HuH-7 (cell line): ENCODE measurements at regions not wholly inside any gene's neighbourhood (a gene's known extent, or its start where the extent isn't known, plus 50 kb on each side); places are given as distances from the start of the nearest gene placed in this dataset.

Source experiments
- DNase-seq: peaks from one replicate; pipeline ENCODE4 v3.0.0; 2011; ENCODE audit warnings: low spot score

DNA sequence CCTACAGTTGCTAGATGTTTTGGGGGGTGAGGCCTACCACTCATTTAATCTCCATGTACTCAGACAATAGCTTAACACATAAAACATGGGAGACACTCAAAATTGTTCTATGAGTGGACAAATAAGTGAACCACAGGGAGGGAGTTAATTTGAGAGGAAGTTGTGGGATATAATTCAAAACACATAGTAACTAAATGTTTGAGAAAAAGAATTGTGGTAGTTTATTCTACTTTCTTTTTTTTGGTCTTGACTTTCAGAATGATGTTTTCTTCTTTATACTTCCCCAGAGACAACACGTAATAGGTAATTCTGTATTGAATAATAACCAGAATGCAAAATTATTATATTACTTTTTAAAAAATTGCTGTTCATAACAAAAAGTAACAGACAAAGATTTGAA is 453.8 kb downstream of the RFPL4B start:
- no peak for DNase-seq

- DNase-seq: no peak
Measured at GRCh38 chr6:112801468-112802080, 454.4 kb downstream of the RFPL4B start.

DNA sequence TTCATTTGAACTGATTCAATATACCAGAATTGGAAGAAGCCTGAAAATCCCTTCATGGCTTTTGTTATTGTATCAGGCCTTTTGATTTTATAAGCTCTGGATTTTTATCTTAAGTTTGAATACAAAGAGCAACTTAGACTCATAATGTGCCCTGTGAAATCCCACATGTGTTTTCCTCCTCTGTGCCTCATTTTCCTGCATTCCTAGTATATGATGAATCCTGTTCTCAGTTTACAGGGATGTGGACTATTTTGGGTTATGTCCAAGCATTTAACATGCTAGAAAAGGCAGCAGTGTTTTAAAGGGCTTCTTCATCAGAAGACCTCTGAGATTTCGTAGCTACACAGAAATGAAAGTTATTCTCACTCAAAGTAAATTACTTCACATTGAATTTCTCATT is 455.0 kb downstream of the RFPL4B start:
- no peak for DNase-seq

- no peak for DNase-seq
Measured at GRCh38 chr6:112804638-112805330, 457.7 kb downstream of the RFPL4B start.

GRCh38 chr6:112806163-112806865 is 459.2 kb downstream of the RFPL4B start:
- DNase-seq: no peak

DNA sequence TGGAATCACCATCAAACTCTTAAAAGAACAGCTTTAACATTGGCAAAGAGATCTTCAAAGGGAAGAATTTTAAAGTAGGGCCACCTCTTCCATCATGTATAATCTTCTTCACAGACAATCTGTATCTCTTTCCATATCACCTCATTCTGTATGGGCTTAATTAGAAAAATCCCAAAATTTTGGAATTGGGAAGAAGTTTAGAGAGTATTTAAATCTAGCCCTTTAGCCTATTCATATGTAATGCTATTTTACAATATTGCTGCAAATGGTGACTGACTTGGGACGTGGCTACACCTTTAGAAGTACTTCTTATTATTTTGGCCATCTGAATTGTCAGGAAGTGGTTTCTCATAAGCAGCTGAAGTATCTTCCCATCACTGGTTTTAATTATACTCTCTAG is 474.3 kb downstream of the RFPL4B start:
- DNase-seq: no peak

GRCh38 chr6:112822769-112823168 is 475.6 kb downstream of the RFPL4B start:
- no peak for DNase-seq

GRCh38 chr6:112827793-112828192 is 480.7 kb downstream of the RFPL4B start:
- no peak for DNase-seq

DNA sequence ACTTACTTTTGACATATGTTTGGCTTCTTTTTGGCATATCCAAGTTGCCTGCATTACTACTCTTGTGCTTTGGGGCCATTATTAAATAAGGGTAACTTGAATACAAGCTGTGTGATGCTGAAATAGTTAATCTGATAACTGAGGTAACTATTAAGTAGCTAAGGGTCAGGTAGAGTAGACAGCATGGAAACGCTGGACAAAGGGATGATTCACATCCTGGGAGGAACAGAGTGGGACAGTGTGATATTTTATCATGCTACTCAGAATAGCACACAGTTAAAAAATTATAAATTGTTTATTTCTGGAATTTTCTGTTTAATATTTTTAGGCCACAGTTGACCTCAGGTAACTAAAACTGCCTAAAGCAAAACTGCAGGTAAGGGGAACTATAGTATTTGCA is 483.9 kb downstream of the RFPL4B start:
- no peak for DNase-seq

- no peak for DNase-seq
Measured at GRCh38 chr6:112833581-112834131, 486.5 kb downstream of the RFPL4B start.

GRCh38 chr6:112835078-112835477 is 487.9 kb downstream of the RFPL4B start:
- no peak for DNase-seq

DNA sequence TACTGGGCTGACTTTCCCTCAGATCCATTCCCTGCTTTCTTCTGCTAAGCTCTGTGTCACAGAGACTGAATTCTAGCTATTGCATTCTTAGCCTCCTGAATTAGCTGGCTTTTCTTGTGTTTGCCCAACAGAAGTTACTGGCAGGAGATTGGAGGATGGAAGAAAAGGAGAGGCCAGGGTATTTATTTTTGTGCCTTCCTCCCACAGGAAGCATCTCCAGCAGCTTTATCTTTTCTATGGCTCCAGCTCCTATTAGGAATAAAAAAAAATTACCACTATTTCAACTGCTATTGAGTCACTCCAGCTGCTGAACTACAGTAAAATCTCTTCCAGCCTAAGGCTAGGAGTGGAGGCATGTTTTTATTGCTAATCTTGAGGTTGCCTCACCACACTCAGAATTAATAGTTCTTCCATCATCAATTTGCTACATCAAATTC is 492.4 kb downstream of the RFPL4B start:
- no peak for DNase-seq

DNA sequence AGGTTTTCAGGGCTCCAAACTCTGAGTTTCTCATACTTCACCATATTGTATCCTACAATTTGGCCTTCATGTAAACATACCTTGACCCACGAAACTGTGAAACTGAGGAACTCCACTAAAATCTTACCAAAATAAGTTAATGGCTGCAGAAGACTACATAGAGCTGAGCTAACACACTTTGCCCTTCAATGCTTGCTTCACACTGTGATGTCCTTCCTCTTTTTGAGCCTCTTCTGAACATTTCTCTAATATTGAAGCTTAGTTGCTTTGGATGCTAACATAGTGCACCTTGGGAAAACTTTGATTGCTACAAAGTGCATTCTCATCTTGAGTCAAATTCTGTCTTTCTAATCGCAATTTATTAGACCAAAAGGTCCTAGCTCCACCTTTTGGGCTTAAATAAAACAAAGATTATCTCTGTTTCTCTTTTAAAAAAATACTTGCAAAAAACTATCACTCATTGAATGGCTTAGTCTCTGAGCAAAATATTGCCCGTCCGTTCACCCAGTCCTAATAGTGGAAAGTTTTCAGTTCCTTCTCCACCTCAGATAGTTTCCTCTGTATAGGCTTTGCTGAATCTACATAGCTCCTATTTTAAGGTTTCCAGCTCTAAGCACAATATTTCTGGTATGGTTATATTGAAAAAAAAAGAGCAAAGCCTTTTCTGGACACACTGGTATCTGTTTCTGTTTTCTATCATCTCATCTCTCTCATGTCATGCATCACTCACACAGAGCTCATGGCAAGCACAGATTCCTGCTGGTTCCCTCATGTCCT is 494.6 kb downstream of the RFPL4B start:
- DNase-seq: no peak

DNA sequence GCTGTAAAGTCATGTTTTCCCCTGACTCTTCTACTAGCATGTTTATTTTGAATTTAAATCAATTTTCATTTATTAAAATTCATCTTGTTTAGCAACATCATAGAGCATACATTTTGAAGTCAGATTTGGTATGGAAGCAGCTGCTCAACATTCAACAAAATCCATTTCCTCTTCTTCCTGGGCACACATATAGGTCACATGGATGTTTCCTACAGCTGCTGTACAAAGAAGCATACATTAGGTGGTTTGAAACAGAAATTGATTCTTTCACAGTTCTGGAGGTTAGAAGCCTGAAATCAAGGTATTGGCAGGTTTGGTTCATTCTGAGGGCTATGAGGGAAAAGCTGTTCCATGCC is 495.2 kb downstream of the RFPL4B start:
- DNase-seq: no peak

GRCh38 chr6:112846681-112847080 is 499.6 kb downstream of the RFPL4B start:
- no peak for DNase-seq

GRCh38 chr6:112851146-112851545 is 504.0 kb downstream of the RFPL4B start:
- no peak for DNase-seq

- no peak for DNase-seq
Measured at GRCh38 chr6:112853162-112853561, 506.0 kb downstream of the RFPL4B start.

GRCh38 chr6:112863753-112864152 is 516.6 kb downstream of the RFPL4B start:
- DNase-seq: no peak

DNA sequence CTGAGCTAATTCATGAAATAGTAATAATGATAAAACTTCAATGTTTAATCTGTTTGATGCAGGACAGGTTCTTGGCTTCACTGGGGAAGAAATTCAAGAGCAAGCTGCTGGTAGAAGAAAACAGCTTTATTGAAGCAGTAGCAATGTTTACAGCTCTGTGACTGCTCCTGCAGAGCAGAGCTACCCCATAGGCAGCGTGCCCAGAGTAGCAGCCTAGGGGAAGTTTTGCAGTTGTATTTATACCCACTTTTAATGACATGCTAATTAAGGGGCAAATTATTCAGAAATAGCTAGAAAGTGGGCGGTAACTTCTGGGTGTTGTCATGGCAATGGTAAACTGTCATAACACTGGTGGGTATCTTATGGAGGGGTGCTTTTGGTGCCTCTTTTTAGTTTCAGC is 518.0 kb downstream of the RFPL4B start:
- no peak for DNase-seq

- no peak for DNase-seq
Measured at GRCh38 chr6:112874881-112875280, 527.8 kb downstream of the RFPL4B start.

- no peak for DNase-seq
Measured at GRCh38 chr6:112877134-112878100, 530.3 kb downstream of the RFPL4B start.
